Gastrocnemius medialis (tissue), 4 donors: ENCODE measurements at regions not wholly inside any gene's neighbourhood (a gene's known extent, or its start where the extent isn't known, plus 50 kb on each side); places are given as distances from the start of the nearest gene placed in this dataset.

Experiments
- ATAC-seq, 2 donors: fragments of 150-250 bp; one replicate each; pipeline ENCODE4 v1.9.1; 2016
- DNase-seq, 2 donors: peaks; one replicate each; pipeline ENCODE4 v3.0.0-alpha.2; 2019
- H3K27ac ChIP-seq, 4 donors: fragments of 200-600 bp; sonication (generic); 1 replicate in 1 of 4; 2 replicates in 3 of 4; pipeline ENCODE4 v1.5.1; 2016 to 2018; ENCODE audit warnings: mild to moderate bottlenecking in 2 of 4, moderate library complexity in 1 of 4
- H3K27me3 ChIP-seq, 3 donors: fragments of 200-600 bp; sonication (generic) in 2 of 3; 1 replicate in 1 of 3; 2 replicates in 2 of 3; pipeline versions ENCODE4 v1.5.1 to v1.6.0; 2016 to 2019; ENCODE audit warnings: mild to moderate bottlenecking in 1 of 3, moderate library complexity in 1 of 3
- H3K36me3 ChIP-seq, 2 donors: fragments of 200-600 bp; sonication (generic) in 1 of 2; one replicate each; pipeline ENCODE4 v1.5.1; 2017 to 2018
- H3K4me1 ChIP-seq, 2 donors: fragments of 200-600 bp; sonication (generic) in 1 of 2; one replicate each; pipeline ENCODE4 v1.5.1; 2016 to 2017; ENCODE audit warnings: mild to moderate bottlenecking in 2 of 2
- H3K4me3 ChIP-seq, 4 donors: fragments of 200-600 bp; sonication (generic) in 3 of 4; 1 replicate in 1 of 4; 2 replicates in 3 of 4; pipeline ENCODE4 v1.5.1; 2016 to 2019; ENCODE audit warnings: mild to moderate bottlenecking in 2 of 4
- H3K9me3 ChIP-seq, 3 donors: fragments of 200-600 bp; sonication (generic) in 2 of 3; 1 replicate in 1 of 3; 2 replicates in 2 of 3; pipeline ENCODE4 v1.5.1; 2016 to 2019
- POLR2A ChIP-seq, 2 donors: fragments of 450-650 bp; IDR thresholded peaks; one replicate each; pipeline ENCODE4 v1.6.1; 2017; ENCODE audit warnings: antibody characterized with exemption in 2 of 2, mild to moderate bottlenecking in 2 of 2, moderate library complexity in 2 of 2
- in situ Hi-C, 4 donors: fragments of 200-750 bp; cut with MboI; loops; one replicate each; pipeline versions ENCODE4 v1.15.0 to v1.8.0; 2017; ENCODE audit warnings: low sequenced_read_pairs in 4 of 4
- intact Hi-C: fragments of 100-400 bp; cut with DNase I; formaldehyde crosslinking; loops from one replicate; pipeline ENCODE4 v1.15.1; 2023; ENCODE audit warnings: low total_unique reads
- TF ChIP-seq, protein P1 (sequence below), 5 experiments: fragments of 450-650 bp in 3 of 5; fragments of 200-600 bp in 2 of 5; sonication (generic) in 2 of 5; IDR thresholded peaks in 4 of 5; conservative IDR thresholded peaks in 1 of 5; 1 replicate in 4 of 5; 2 replicates in 1 of 5; pipeline ENCODE4 v1.5.1; 2016 to 2019; ENCODE audit warnings: antibody characterized with exemption in 5 of 5, mild to moderate bottlenecking in 3 of 5, moderate library complexity in 3 of 5

DNA sequence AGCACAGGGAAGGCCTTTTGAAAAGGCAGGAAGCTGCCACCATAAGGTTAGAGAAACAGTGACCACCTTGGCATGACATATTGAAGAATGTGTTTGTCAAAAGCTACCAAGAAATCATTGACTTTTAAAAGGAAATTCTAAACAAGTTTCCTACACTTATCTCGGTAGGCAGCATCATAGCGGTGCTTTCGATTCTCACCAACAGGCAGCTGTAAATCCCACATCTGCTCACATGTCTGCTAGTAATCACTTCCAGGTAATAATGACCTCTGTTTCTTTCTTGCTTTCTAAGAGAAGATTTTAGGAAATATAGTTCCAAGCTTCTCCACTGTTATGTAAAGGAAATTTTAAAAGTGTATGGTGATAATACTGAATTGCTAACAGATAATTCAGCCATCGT lies 821.1 kb upstream of the FOXG1 start:
- DNase-seq (no peak), ATAC-seq (no peak)
- Histone ChIP-seq H3K27me3 (no peaks in the 10 kb centered on the region), H3K4me3 (no peak overlapping the region), H3K36me3 (no peaks in the 10 kb centered on the region), H3K4me1 (no peaks in the 10 kb centered on the region), H3K9me3 (no peaks in the 10 kb centered on the region), H3K27ac (no peak overlapping the region)
- intact Hi-C loops (no loop called here), in situ Hi-C loops (no loop called here)
- TF ChIP-seq, protein P1, sequence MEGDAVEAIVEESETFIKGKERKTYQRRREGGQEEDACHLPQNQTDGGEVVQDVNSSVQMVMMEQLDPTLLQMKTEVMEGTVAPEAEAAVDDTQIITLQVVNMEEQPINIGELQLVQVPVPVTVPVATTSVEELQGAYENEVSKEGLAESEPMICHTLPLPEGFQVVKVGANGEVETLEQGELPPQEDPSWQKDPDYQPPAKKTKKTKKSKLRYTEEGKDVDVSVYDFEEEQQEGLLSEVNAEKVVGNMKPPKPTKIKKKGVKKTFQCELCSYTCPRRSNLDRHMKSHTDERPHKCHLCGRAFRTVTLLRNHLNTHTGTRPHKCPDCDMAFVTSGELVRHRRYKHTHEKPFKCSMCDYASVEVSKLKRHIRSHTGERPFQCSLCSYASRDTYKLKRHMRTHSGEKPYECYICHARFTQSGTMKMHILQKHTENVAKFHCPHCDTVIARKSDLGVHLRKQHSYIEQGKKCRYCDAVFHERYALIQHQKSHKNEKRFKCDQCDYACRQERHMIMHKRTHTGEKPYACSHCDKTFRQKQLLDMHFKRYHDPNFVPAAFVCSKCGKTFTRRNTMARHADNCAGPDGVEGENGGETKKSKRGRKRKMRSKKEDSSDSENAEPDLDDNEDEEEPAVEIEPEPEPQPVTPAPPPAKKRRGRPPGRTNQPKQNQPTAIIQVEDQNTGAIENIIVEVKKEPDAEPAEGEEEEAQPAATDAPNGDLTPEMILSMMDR (IDR thresholded peaks at IDR 0.05 in 4 of 5, conservative IDR thresholded peaks at IDR 0.05 in 1 of 5), result no peak
- TF ChIP-seq POLR2A (IDR thresholded peaks at IDR 0.05), result no peak

DNA sequence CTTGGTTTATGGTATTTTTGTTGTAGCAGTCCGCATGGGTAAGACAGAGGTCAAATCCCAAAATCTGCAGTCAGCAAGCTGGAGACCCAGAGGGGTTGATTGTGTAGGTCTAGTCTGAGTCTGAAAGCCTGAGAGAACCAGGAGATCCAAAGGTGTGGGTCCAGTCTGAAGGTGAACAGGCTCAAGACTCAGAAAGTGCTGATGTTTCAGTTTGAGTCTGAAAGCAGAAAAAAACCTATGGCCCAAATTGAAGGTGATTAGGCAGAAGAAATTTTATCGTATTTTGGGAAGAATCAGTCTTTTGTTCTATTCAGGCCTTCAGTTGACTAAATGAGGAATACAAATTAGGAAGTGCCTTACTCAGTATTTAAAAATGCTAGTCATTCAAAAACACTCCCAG lies 807.8 kb upstream of the FOXG1 start:
- Histone ChIP-seq H3K4me1 (no peaks in the 10 kb centered on the region), H3K36me3 (no peaks in the 10 kb centered on the region), H3K27me3 (no peaks in the 10 kb centered on the region), H3K9me3 (no peaks in the 10 kb centered on the region), H3K27ac (no peak overlapping the region), H3K4me3 (no peak overlapping the region)
- ATAC-seq, result no peak
- TF ChIP-seq, protein P1 (IDR thresholded peaks at IDR 0.05 in 4 of 5, conservative IDR thresholded peaks at IDR 0.05 in 1 of 5), result no peak
- no peak for TF ChIP-seq POLR2A (IDR thresholded peaks at IDR 0.05)
- in situ Hi-C loops, result no loop called here
- no peak for DNase-seq
- intact Hi-C loops, result no loop called here

DNA sequence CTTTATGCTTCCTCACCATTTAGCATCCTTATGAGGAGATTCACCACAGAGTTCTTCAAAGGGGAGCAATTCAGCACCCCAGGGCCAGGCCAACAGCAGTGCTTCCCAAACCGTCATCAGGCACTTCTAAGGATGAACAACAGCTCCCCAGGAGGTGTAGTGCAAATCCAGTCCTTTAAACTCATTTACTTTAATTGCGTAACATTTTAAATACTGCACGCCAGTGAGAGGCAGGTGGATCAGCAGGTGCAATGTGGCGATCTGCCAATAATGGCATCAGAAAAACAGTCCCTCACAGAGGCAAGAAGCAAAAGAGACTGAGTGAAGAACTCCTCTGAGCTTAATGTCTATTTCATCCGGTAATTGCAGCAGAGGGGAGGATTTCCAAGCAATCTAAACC lies 770.9 kb upstream of the FOXG1 start:
- ATAC-seq (no peak), DNase-seq (no peak)
- Histone ChIP-seq H3K27me3 (no peaks in the 10 kb centered on the region), H3K27ac (no peak overlapping the region), H3K9me3 (no peaks in the 10 kb centered on the region), H3K4me3 (no peak overlapping the region), H3K36me3 (no peaks in the 10 kb centered on the region), H3K4me1 (no peaks in the 10 kb centered on the region)
- TF ChIP-seq, protein P1 (IDR thresholded peaks at IDR 0.05 in 4 of 5, conservative IDR thresholded peaks at IDR 0.05 in 1 of 5), result no peak
- no peak for TF ChIP-seq POLR2A (IDR thresholded peaks at IDR 0.05)
- in situ Hi-C loops (no loop called here), intact Hi-C loops (no loop called here)

DNA sequence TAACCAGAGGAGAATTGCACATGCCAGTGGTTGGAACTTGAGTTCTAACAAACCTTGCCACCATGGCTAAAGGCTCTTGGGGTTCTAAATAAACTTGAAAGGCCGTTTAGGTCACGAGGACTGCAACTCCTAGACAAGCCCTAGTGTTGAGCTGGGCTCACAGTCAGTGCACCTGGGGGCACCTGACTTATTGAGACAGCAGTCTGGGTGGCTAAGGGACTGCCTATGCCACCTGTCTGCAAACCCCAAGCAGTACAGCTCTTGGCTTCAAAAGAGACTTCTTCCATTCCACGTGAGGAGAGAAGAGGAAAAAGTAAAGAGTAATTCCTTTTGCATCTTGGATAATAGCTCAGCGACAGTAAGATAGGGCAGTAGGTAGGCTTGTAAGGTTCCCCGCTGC lies 765.6 kb upstream of the FOXG1 start:
- no peaks in the 10 kb centered on the region for H3K27me3 ChIP-seq
- ATAC-seq (no peak), DNase-seq (no peak)
- H3K36me3 ChIP-seq, result no peaks in the 10 kb centered on the region
- intact Hi-C loops, result no loop called here
- no peak overlapping the region for H3K4me3 ChIP-seq
- H3K9me3 ChIP-seq, result no peaks in the 10 kb centered on the region
- in situ Hi-C loops, result no loop called here
- H3K4me1 ChIP-seq, result no peaks in the 10 kb centered on the region
- TF ChIP-seq, protein P1 (IDR thresholded peaks at IDR 0.05 in 4 of 5, conservative IDR thresholded peaks at IDR 0.05 in 1 of 5), result no peak
- no peak for TF ChIP-seq POLR2A (IDR thresholded peaks at IDR 0.05)
- H3K27ac ChIP-seq, result no peak overlapping the region

DNA sequence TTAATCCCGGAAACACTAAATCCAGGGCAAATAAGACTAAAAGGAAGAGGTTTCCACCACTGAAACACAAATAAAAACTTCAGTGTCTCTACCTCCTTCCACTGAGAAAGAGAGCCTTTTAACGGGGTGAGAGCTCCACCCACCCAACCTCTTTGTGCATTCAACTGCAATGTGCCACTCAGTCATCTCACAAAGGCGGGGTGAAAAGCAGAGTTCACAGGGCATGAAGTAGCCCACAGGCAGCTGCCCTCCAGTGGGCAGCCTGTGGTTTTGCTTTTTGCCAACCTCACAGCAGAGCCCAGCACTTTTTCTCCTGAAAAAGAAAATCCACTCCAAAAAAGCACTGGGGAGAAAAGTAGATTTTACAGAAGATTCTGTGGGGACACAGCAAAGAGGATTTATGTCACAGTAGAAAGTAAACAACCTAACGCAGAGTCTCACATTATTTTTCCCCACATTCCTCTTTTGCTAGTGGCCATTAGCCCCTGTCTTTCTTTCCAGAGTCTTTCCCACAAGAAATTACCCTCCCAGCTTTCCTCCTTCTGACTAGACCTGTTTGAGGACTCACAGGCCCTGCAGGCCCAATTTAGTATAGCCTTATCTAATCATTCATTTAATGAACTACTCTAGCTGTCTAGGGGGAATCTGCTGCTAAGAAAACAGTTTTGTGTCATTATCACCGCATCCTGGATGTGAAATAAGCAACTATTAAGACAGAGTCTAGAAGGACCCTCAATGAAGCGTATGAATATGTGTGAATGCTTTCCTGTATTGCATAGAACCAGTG lies 753.8 kb upstream of the FOXG1 start:
- no peak for TF ChIP-seq POLR2A (IDR thresholded peaks at IDR 0.05)
- TF ChIP-seq, protein P1 (IDR thresholded peaks at IDR 0.05 in 4 of 5, conservative IDR thresholded peaks at IDR 0.05 in 1 of 5), result no peak
- no peak for DNase-seq

More for the DNA sequence above, 753.8 kb upstream of the FOXG1 start:
- no peak for ATAC-seq
- Histone ChIP-seq H3K27me3 (no peaks in the 10 kb centered on the region), H3K4me1 (no peaks in the 10 kb centered on the region), H3K36me3 (no peaks in the 10 kb centered on the region), H3K9me3 (no peaks in the 10 kb centered on the region), H3K27ac (no peak overlapping the region), H3K4me3 (no peak overlapping the region)
- intact Hi-C loops, result no loop called here
- in situ Hi-C loops, result no loop called here
